HG03175 (cell line): ENCODE measurements at regions not wholly inside any gene's neighbourhood (a gene's known extent, or its start where the extent isn't known, plus 50 kb on each side); places are given as distances from the start of the nearest gene placed in this dataset.

ENCODE experiments used
- ATAC-seq: cut with Tn5 transposase; IDR thresholded peaks from one replicate; pipeline ENCODE4 v1.9.1; 2021; ENCODE audit warnings: mild to moderate bottlenecking, moderate library complexity; ENCODE audit not compliant: unreplicated experiment

DNA sequence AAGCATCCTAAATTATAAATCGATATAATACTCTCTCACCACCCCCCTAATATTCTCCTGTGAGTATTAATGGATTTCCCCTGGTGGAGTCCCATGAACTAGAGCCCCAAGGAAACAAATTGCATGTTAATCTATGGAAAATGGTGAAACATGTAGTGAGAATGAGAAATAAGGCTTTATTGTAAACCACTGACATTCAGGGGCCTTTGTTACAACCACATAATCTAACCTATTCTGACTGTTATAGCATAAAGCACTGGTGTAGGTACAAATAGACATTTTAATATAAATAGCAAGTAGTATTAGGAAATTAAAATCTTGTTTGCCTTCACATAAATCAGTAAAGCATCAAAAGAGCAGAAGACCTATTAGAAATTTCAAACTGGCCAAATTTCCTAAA, 65.3 kb upstream of the TLK1 start:
- no peak for ATAC-seq

DNA sequence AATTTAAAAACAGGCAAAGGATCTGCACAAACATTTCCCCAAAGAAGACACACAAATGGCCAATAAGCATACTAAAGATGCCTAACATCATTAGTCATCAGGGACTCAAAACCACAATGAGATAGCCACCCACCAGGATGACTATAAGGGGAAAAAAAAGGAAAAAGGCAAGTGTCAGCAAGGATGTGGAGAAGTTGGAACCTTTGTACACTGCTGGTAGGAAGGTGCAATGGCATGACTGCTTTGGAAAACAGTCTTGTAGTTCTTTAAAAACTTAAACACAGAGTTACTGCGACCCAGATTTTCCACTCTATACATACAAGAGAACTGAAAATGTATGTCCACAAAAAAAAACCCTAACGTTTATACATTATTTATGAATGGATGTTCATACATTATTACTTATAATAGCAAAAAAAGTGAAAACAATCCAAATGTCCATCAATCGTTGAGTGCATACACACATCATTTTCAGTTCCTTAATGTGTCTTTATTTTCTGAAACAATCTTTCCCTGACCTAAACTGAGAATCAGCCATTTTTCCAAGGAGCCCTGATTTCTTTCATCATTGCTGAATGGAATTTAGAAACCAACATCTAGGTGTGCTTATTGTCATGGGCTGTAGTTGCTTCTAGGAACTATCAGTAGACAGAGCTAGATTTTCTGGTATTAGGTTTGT, 64.7 kb upstream of the TLK1 start:
- ATAC-seq, result no peak

- no peak for ATAC-seq
Measured at GRCh38 chr2:171217330-171217729, 56.6 kb upstream of the TLK1 start.

DNA sequence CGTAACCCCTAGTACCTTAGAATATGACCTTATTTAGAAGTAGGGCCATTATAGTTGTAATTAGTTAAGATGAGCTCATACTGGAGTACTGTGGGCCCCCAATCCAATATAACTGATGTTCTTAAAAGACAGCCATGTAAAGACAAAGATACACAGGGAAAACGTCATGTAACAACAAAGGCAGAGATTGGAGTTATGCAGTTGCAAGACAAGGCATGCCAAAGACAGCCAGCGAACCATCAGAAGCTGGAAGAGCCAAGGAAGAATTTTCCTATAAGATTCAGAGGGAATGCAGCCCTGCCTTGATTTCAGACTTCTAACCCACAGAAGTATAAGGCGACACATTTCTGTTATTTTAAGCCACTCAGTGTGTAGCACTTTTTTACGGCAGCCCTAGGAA, 55.9 kb upstream of the TLK1 start:
- ATAC-seq, result no peak

- no peak for ATAC-seq
Measured at GRCh38 chr2:171214093-171214492, 53.4 kb upstream of the TLK1 start.

DNA sequence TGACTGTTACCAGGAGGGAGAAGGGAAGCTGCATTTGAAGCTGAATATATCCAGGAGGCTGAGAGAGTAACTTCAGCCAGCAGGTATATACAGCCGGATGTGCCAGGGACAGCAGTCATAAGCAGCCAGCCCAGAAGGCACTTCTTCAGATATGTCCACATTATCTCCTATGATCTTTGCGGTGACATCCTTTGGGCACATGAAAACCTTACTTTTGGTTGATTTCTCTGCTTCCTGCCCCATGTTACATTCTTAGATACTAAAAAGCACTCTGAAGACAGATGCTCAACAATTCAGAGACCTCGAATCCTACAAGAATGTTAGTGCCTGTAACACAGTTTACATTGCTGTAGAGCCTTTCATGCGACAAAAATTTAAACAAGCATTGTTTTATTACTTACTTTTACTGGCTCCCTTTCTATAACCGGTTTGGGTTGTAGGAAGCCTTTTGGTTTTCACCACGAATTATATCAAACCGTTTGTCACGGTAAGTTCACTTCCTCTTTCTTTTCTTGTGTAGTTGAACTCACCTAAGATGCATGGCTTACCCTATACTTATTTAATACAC, 50.3 kb upstream of the TLK1 start:
- ATAC-seq, result peak; percentile 75
